ENCODE measurements at regions not wholly inside any gene's neighbourhood (a gene's known extent, or its start where the extent isn't known, plus 50 kb on each side); places are given as distances from the start of the nearest gene placed in this dataset.

GRCh38 chr9:10999646-11000045, 386.8 kb upstream of the PTPRD start:
- Histone ChIP-seq H3K36me3 (ENCODE audit: control insufficient read depth, low read depth, low read length) (no peaks in the 10 kb centered on the region), H3K4me1 (ENCODE audit: control insufficient read depth, low read depth, low read length) (no peaks in the 10 kb centered on the region), H3K9ac (ENCODE audit: low read length) (no peak overlapping the region), H3K9me3 (ENCODE audit: control insufficient read depth, low read depth, low read length) (no peaks in the 10 kb centered on the region), H3K27ac (ENCODE audit: low read length) (no peak overlapping the region), H3K4me3 (ENCODE audit: low read length) (no peak overlapping the region), H3K27me3 (ENCODE audit: control insufficient read depth, insufficient read depth, low read length) (no peaks in the 10 kb centered on the region)

- Histone ChIP-seq H3K9ac (ENCODE audit: low read length) (no peak overlapping the region), H3K9me3 (ENCODE audit: control insufficient read depth, low read depth, low read length) (no peaks in the 10 kb centered on the region), H3K36me3 (ENCODE audit: control insufficient read depth, low read depth, low read length) (no peaks in the 10 kb centered on the region), H3K4me1 (ENCODE audit: control insufficient read depth, low read depth, low read length) (no peaks in the 10 kb centered on the region), H3K27me3 (ENCODE audit: control insufficient read depth, insufficient read depth, low read length) (no peaks in the 10 kb centered on the region), H3K27ac (ENCODE audit: low read length) (no peak overlapping the region), H3K4me3 (ENCODE audit: low read length) (no peak overlapping the region)
These were observed 388.7 kb upstream of the PTPRD start for GRCh38 chr9:11001546-11001945.

- Histone ChIP-seq H3K27me3 (ENCODE audit: control insufficient read depth, insufficient read depth, low read length) (no peaks in the 10 kb centered on the region), H3K4me3 (ENCODE audit: low read length) (no peak overlapping the region), H3K36me3 (ENCODE audit: control insufficient read depth, low read depth, low read length) (no peaks in the 10 kb centered on the region), H3K9me3 (ENCODE audit: control insufficient read depth, low read depth, low read length) (no peaks in the 10 kb centered on the region), H3K4me1 (ENCODE audit: control insufficient read depth, low read depth, low read length) (no peaks in the 10 kb centered on the region), H3K9ac (ENCODE audit: low read length) (no peak overlapping the region), H3K27ac (ENCODE audit: low read length) (no peak overlapping the region)
These were observed 389.9 kb upstream of the PTPRD start for GRCh38 chr9:11002705-11003104.

- Histone ChIP-seq H3K36me3 (ENCODE audit: control insufficient read depth, low read depth, low read length) (no peaks in the 10 kb centered on the region), H3K9me3 (ENCODE audit: control insufficient read depth, low read depth, low read length) (no peaks in the 10 kb centered on the region), H3K9ac (ENCODE audit: low read length) (no peak overlapping the region)
These were observed 391.0 kb upstream of the PTPRD start for GRCh38 chr9:11003836-11004235.

GRCh38 chr9:11011696-11012095, 398.9 kb upstream of the PTPRD start:
- no peaks in the 10 kb centered on the region for H3K27me3 ChIP-seq (ENCODE audit: control insufficient read depth, insufficient read depth, low read length)
- H3K36me3 ChIP-seq (ENCODE audit: control insufficient read depth, low read depth, low read length) = no peaks in the 10 kb centered on the region
- no peak overlapping the region for H3K9ac ChIP-seq (ENCODE audit: low read length)
- no peaks in the 10 kb centered on the region for H3K9me3 ChIP-seq (ENCODE audit: control insufficient read depth, low read depth, low read length)
- no peak overlapping the region for H3K27ac ChIP-seq (ENCODE audit: low read length)
- H3K4me3 ChIP-seq (ENCODE audit: low read length) = no peak overlapping the region
- no peaks in the 10 kb centered on the region for H3K4me1 ChIP-seq (ENCODE audit: control insufficient read depth, low read depth, low read length)

More at GRCh38 chr9:11003836-11004235, 391.0 kb upstream of the PTPRD start:
- Histone ChIP-seq H3K4me1 (ENCODE audit: control insufficient read depth, low read depth, low read length) (no peaks in the 10 kb centered on the region), H3K4me3 (ENCODE audit: low read length) (no peak overlapping the region), H3K27ac (ENCODE audit: low read length) (no peak overlapping the region), H3K27me3 (ENCODE audit: control insufficient read depth, insufficient read depth, low read length) (no peaks in the 10 kb centered on the region)

GRCh38 chr9:11016081-11016480, 403.3 kb upstream of the PTPRD start:
- Histone ChIP-seq H3K4me3 (ENCODE audit: low read length) (no peak overlapping the region), H3K9me3 (ENCODE audit: control insufficient read depth, low read depth, low read length) (no peaks in the 10 kb centered on the region), H3K36me3 (ENCODE audit: control insufficient read depth, low read depth, low read length) (no peaks in the 10 kb centered on the region), H3K9ac (ENCODE audit: low read length) (no peak overlapping the region), H3K27ac (ENCODE audit: low read length) (no peak overlapping the region), H3K4me1 (ENCODE audit: control insufficient read depth, low read depth, low read length) (no peaks in the 10 kb centered on the region), H3K27me3 (ENCODE audit: control insufficient read depth, insufficient read depth, low read length) (no peaks in the 10 kb centered on the region)

- Histone ChIP-seq H3K27ac (ENCODE audit: low read length) (no peak overlapping the region), H3K9me3 (ENCODE audit: control insufficient read depth, low read depth, low read length) (no peaks in the 10 kb centered on the region), H3K9ac (ENCODE audit: low read length) (no peak overlapping the region), H3K36me3 (ENCODE audit: control insufficient read depth, low read depth, low read length) (no peaks in the 10 kb centered on the region), H3K27me3 (ENCODE audit: control insufficient read depth, insufficient read depth, low read length) (no peaks in the 10 kb centered on the region), H3K4me1 (ENCODE audit: control insufficient read depth, low read depth, low read length) (no peaks in the 10 kb centered on the region), H3K4me3 (ENCODE audit: low read length) (no peak overlapping the region)
These were observed 410.4 kb upstream of the PTPRD start for GRCh38 chr9:11023201-11023600.

- Histone ChIP-seq H3K4me3 (ENCODE audit: low read length) (no peak overlapping the region), H3K27me3 (ENCODE audit: control insufficient read depth, insufficient read depth, low read length) (no peaks in the 10 kb centered on the region), H3K9me3 (ENCODE audit: control insufficient read depth, low read depth, low read length) (no peaks in the 10 kb centered on the region), H3K4me1 (ENCODE audit: control insufficient read depth, low read depth, low read length) (no peaks in the 10 kb centered on the region), H3K27ac (ENCODE audit: low read length) (no peak overlapping the region), H3K36me3 (ENCODE audit: control insufficient read depth, low read depth, low read length) (no peaks in the 10 kb centered on the region), H3K9ac (ENCODE audit: low read length) (no peak overlapping the region)
These were observed 413.0 kb upstream of the PTPRD start for GRCh38 chr9:11025775-11026174.

GRCh38 chr9:11038366-11038765, 425.6 kb upstream of the PTPRD start:
- Histone ChIP-seq H3K9me3 (ENCODE audit: control insufficient read depth, low read depth, low read length) (no peaks in the 10 kb centered on the region), H3K9ac (ENCODE audit: low read length) (no peak overlapping the region), H3K27ac (ENCODE audit: low read length) (no peak overlapping the region), H3K4me1 (ENCODE audit: control insufficient read depth, low read depth, low read length) (peaks cover 9% of the 10 kb centered on the region), H3K4me3 (ENCODE audit: low read length) (no peak overlapping the region), H3K36me3 (ENCODE audit: control insufficient read depth, low read depth, low read length) (no peaks in the 10 kb centered on the region), H3K27me3 (ENCODE audit: control insufficient read depth, insufficient read depth, low read length) (no peaks in the 10 kb centered on the region)

GRCh38 chr9:11039006-11039405, 426.2 kb upstream of the PTPRD start:
- Histone ChIP-seq H3K4me1 (ENCODE audit: control insufficient read depth, low read depth, low read length) (peaks cover 9% of the 10 kb centered on the region), H3K27ac (ENCODE audit: low read length) (no peak overlapping the region), H3K27me3 (ENCODE audit: control insufficient read depth, insufficient read depth, low read length) (no peaks in the 10 kb centered on the region), H3K9ac (ENCODE audit: low read length) (no peak overlapping the region), H3K9me3 (ENCODE audit: control insufficient read depth, low read depth, low read length) (no peaks in the 10 kb centered on the region), H3K4me3 (ENCODE audit: low read length) (no peak overlapping the region), H3K36me3 (ENCODE audit: control insufficient read depth, low read depth, low read length) (no peaks in the 10 kb centered on the region)

- no peak overlapping the region for H3K27ac ChIP-seq (ENCODE audit: low read length)
- no peak overlapping the region for H3K9ac ChIP-seq (ENCODE audit: low read length)
- H3K36me3 ChIP-seq (ENCODE audit: control insufficient read depth, low read depth, low read length) = no peaks in the 10 kb centered on the region
- no peaks in the 10 kb centered on the region for H3K27me3 ChIP-seq (ENCODE audit: control insufficient read depth, insufficient read depth, low read length)
- no peak overlapping the region for H3K4me3 ChIP-seq (ENCODE audit: low read length)
- H3K9me3 ChIP-seq (ENCODE audit: control insufficient read depth, low read depth, low read length) = no peaks in the 10 kb centered on the region
- H3K4me1 ChIP-seq (ENCODE audit: control insufficient read depth, low read depth, low read length) = peaks cover 4% of the 10 kb centered on the region
These were observed 432.8 kb upstream of the PTPRD start for GRCh38 chr9:11045589-11045988.

- peaks cover 5% of the 10 kb centered on the region for H3K4me1 ChIP-seq (ENCODE audit: control insufficient read depth, low read depth, low read length)
- no peaks in the 10 kb centered on the region for H3K27me3 ChIP-seq (ENCODE audit: control insufficient read depth, insufficient read depth, low read length)
- no peaks in the 10 kb centered on the region for H3K36me3 ChIP-seq (ENCODE audit: control insufficient read depth, low read depth, low read length)
- no peak overlapping the region for H3K27ac ChIP-seq (ENCODE audit: low read length)
- H3K4me3 ChIP-seq (ENCODE audit: low read length) = no peak overlapping the region
- no peak overlapping the region for H3K9ac ChIP-seq (ENCODE audit: low read length)
- H3K9me3 ChIP-seq (ENCODE audit: control insufficient read depth, low read depth, low read length) = no peaks in the 10 kb centered on the region
These were observed 450.5 kb upstream of the PTPRD start for GRCh38 chr9:11063263-11063662.

Data from iPS-18a (cell line).